K562 (cell line): ENCODE measurements at regions not wholly inside any gene's neighbourhood (a gene's known extent, or its start where the extent isn't known, plus 50 kb on each side); places are given as distances from the start of the nearest gene placed in this dataset.

Source experiments
- ATAC-seq: fragments of 200-7000 bp; cut with Tn5 transposase; 3 replicates; pipeline ENCODE4 v1.9.1; 2020; ENCODE audit warnings: moderate library complexity
- BruUV-seq: library from RNA; stranded (reverse); fragments of 400-500 nt; replicated peaks from 2 replicates; lab custom pipeline; 2021; lab: Mats Ljungman, UMichigan
- CTCF ChIA-PET: fragments of 300-600 bp; formaldehyde crosslinking; extraction: SDS; loops from one replicate; lab custom pipeline; 2021; ENCODE audit warnings: low intra/inter-chr PET ratio; lab: Yijun Ruan, JAX
- POLR2A ChIA-PET: fragments of 300-600, 350-650 bp; sonication (Branson Sonifier 250); formaldehyde crosslinking; extraction: SDS; loops from one replicate; lab custom pipeline; 2021; ENCODE audit warnings: antibody characterized with exemption, inconsistent platforms; lab: Yijun Ruan, JAX
- DNase-seq, 4 experiments: peaks; one replicate each; pipeline versions ENCODE4 v3.0.0 to v3.0.0-alpha.2; 2011 to 2018; ENCODE audit warnings: low spot score in 3 of 4, mixed read lengths in 3 of 4; ENCODE audit errors: extremely low read depth in 1 of 4
- FAIRE-seq: peaks from 2 replicates; lab custom pipeline; 2011; peaks lifted over from hg19 to GRCh38; lab: Jason Lieb, UNC
- H2AFZ ChIP-seq: 2 replicates; pipeline ENCODE4 v1.6.0; 2011; ENCODE audit warnings: low read depth, low read length, control low read depth, inconsistent platforms
- H3K27ac ChIP-seq: fragments of 200-600 bp; 3 replicates; pipeline ENCODE4 v1.8.0; 2011; ENCODE audit warnings: low read depth, mild to moderate bottlenecking, control low read depth, inconsistent platforms, low read length, moderate library complexity, mixed read lengths; ENCODE audit errors: extremely low read depth
- H3K27me3 ChIP-seq, 2 experiments: fragments of 300-600 bp in 1 of 2; 2 replicates in 1 of 2; 3 replicates in 1 of 2; pipeline versions ENCODE4 v1.6.0 to v1.8.0; 2011; ENCODE audit warnings: inconsistent platforms in 2 of 2, low read length in 2 of 2, mild to moderate bottlenecking in 1 of 2, mixed read lengths in 1 of 2, moderate library complexity in 1 of 2; ENCODE audit not compliant: control insufficient read depth in 2 of 2, insufficient read depth in 2 of 2
- H3K36me3 ChIP-seq: fragments of 300-600 bp; 3 replicates; pipeline ENCODE4 v1.8.0; 2011; ENCODE audit warnings: mild to moderate bottlenecking, low read length, inconsistent platforms; ENCODE audit not compliant: control insufficient read depth, insufficient read depth
- H3K4me1 ChIP-seq, 2 experiments: fragments of 200-600 bp in 1 of 2; replicated peaks in 1 of 2; 2 replicates in 1 of 2; 3 replicates in 1 of 2; pipeline versions ENCODE4 v1.5.1 to v1.8.0; 2011; ENCODE audit warnings: inconsistent platforms in 2 of 2, low read length in 2 of 2, mild to moderate bottlenecking in 1 of 2, mixed read lengths in 1 of 2, moderate library complexity in 1 of 2; ENCODE audit not compliant: control insufficient read depth in 2 of 2, insufficient read depth in 2 of 2
- H3K4me2 ChIP-seq: 2 replicates; pipeline ENCODE4 v1.6.1; 2011; ENCODE audit warnings: low read length, control low read depth, inconsistent platforms, mixed read lengths; ENCODE audit not compliant: insufficient read depth
- H3K4me3 ChIP-seq: fragments of 200-600 bp; sonication (generic), shearing (Covaris generic); 2 replicates; pipeline ENCODE4 v1.5.1; 2016; ENCODE audit warnings: control low read depth, inconsistent platforms
- H3K79me2 ChIP-seq: fragments of 200-600 bp; 3 replicates; pipeline ENCODE4 v1.8.0; 2011; ENCODE audit warnings: low read length, inconsistent platforms; ENCODE audit not compliant: control insufficient read depth, insufficient read depth
- H3K9ac ChIP-seq, 2 experiments: 2 replicates each; pipeline versions ENCODE4 v1.6.0 to v1.6.1; 2011; ENCODE audit warnings: low read depth in 2 of 2, low read length in 2 of 2, control low read depth in 1 of 2, inconsistent platforms in 1 of 2, mild to moderate bottlenecking in 1 of 2, mixed read lengths in 1 of 2; ENCODE audit not compliant: insufficient read depth in 1 of 2
- H3K9me1 ChIP-seq: one replicate; pipeline ENCODE4 v1.6.0; 2011; ENCODE audit warnings: inconsistent platforms, mild to moderate bottlenecking, low read length, moderate library complexity; ENCODE audit not compliant: control insufficient read depth, insufficient read depth
- H3K9me3 ChIP-seq: replicated peaks from 2 replicates; pipeline ENCODE4 v1.5.1; 2011; ENCODE audit warnings: low read depth, low read length, inconsistent platforms; ENCODE audit not compliant: control insufficient read depth, insufficient read depth
- H4K20me1 ChIP-seq: replicated peaks from 2 replicates; pipeline ENCODE4 v1.6.1; 2011; ENCODE audit warnings: low read length, inconsistent platforms, mixed read lengths; ENCODE audit not compliant: control insufficient read depth, insufficient read depth
- CC2D1A ChIP-seq: fragments of 450-650 bp; IDR thresholded peaks from 2 replicates; pipeline ENCODE4 v1.6.1; 2017; ENCODE audit warnings: mild to moderate bottlenecking
- FOS ChIP-seq: IDR thresholded peaks from 3 replicates; pipeline ENCODE4 v1.6.1; 2011; ENCODE audit not compliant: insufficient read length; ENCODE audit errors: extremely low read depth
- RNF2 ChIP-seq: sonication (generic); IDR thresholded peaks from 2 replicates; pipeline ENCODE4 v1.6.1; 2016
- SPI1 ChIP-seq: IDR thresholded peaks from 2 replicates; pipeline ENCODE4 v1.6.1; 2011; ENCODE audit warnings: low read depth, low read length, control low read depth, borderline replicate concordance
- TBP ChIP-seq: optimal IDR thresholded peaks from 2 replicates; pipeline ENCODE3; 2011; ENCODE audit warnings: low read depth, low read length, improper control_type of control experiment
- ZKSCAN1 ChIP-seq: fragments of 150-350 bp; IDR thresholded peaks from 2 replicates; pipeline ENCODE4 v1.6.1; 2016; ENCODE audit warnings: low read depth, low read length
- WGBS: fragments of 100-300 bp; shearing (Covaris generic); methylation state at CpG from one replicate; pipeline ENCODE4 v1.1.6; 2016; ENCODE audit warnings: low coverage, mixed read lengths; ENCODE audit not compliant: insufficient coverage; ENCODE audit errors: missing lambda C conversion rate; 5-methylcytosine and 5-hydroxymethylcytosine counted together
- in situ Hi-C: fragments of 300-500 bp; cut with MboI; formaldehyde crosslinking; loops from 4 replicates; pipeline ENCODE4 v1.15.0; 2018; ENCODE audit warnings: inconsistent platforms, mixed read lengths
- intact Hi-C: fragments of 100-400 bp; cut with micrococcal nuclease; formaldehyde crosslinking; loops from 2 replicates; pipeline ENCODE4 v1.14.2; 2022
- TF ChIP-seq, protein P1 (sequence below): sonication (generic); formaldehyde crosslinking; IDR thresholded peaks from 2 replicates; pipeline ENCODE4 v1.8.0; 2022; ENCODE audit warnings: mild to moderate bottlenecking, missing genetic modification reagents
- TF ChIP-seq, protein P2 (sequence below): fragments of 250-450 bp; sonication (Bioruptor Pico); IDR thresholded peaks from 2 replicates; pipeline ENCODE4 v1.4.0; 2020; ENCODE audit warnings: mild to moderate bottlenecking, moderate library complexity

DNA sequence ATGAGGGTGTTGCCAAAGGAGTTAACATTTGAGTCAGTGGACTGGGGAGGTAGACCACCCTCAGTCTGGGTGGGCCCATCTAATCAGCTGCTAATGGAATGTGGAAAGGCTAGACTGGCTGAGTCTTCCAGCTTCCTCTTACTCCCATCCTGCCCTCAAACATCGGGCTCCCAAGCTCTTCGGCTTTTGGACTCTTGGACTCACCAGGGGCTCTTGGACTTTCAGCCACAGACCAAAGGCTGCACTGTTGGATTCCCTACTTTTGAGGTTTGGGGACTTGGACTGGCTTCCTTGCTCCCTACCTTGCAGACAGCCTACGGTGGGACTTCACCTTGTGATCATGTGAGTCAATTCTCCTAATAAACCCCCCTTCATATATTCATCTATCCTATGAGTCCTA is 276.6 kb upstream of the DIO3 start:
- H2AFZ ChIP-seq: no peak overlapping the region
- H3K36me3 ChIP-seq: no peaks in the 10 kb centered on the region
- no peaks in the 10 kb centered on the region for H3K9me1 ChIP-seq
- no peak overlapping the region for H3K4me3 ChIP-seq
- DNase-seq (no peak), ATAC-seq (no peak), FAIRE-seq (no peak)
- in situ Hi-C loops (no loop called here), intact Hi-C loops (no loop called here)
- H3K4me2 ChIP-seq: no peak overlapping the region
- BruUV-seq: no TSS peak
- H3K27ac ChIP-seq: no peak overlapping the region
- H4K20me1 ChIP-seq: no peaks in the 10 kb centered on the region; the same call in 1 of the 2 replicates
- no peak overlapping the region for H3K9ac ChIP-seq
- H3K4me1 ChIP-seq: no peaks in the 10 kb centered on the region
- ChIA-PET CTCF (no interaction called here), POLR2A (no interaction called here)
- peaks cover 0 to 48% of the 10 kb centered on the region in 2 experiments; a peak in 2 of 5 replicates for H3K27me3 ChIP-seq
- H3K79me2 ChIP-seq: no peaks in the 10 kb centered on the region
- TF ChIP-seq FOS (no peak), RNF2 (no peak), SPI1 (no peak)
- WGBS: 0% methylated on average over 3 of the region's 3 CpGs
- no peaks in the 10 kb centered on the region for H3K9me3 ChIP-seq

DNA sequence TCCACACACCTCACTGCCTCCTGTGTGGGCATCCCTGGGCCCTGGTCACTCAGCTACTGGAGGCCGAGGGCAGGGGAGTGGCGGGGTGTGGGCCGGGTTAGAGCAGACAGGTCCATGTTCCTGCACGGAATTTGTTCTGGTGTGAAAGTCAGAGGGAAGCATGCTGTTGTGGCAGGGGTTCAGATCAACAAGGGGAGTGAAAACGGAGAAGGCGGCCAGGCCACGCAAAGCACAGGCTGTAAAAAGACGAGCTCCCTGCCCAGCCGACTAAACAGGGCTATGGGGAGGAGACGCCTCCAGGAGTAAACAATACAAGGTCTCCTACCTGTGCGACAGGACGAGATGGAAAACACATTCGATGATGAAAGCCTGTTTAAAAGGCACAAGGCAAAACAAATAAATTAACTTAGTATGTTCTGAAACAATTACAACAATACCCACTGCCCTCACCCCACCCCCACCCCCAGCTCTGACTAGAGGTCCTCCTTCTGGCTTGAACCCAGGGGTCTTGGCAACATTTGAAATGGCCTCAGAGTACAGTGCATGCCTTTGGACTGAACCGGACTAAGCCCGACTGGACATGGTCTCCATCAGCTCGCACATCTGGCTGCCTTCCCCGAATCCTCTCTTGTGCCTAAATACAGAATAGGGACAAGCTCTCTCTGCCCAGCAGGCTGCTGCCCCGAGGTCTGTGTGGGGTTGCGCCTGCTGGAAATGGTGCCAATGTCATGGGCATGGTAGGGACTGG is 274.9 kb upstream of the DIO3 start:
- H3K9me1 ChIP-seq: no peaks in the 10 kb centered on the region
- DNase-seq (no peak), FAIRE-seq (no peak), ATAC-seq (no peak)
- H4K20me1 ChIP-seq: no peaks in the 10 kb centered on the region; the same call in 1 of the 2 replicates
- CTCF ChIA-PET: no interaction called here
- no peaks in the 10 kb centered on the region for H3K4me1 ChIP-seq
- POLR2A ChIA-PET: interaction anchor here (1.1 kb wide), 1 partner anchor 15 kb away, joined by 3 read pairs; no protein-coding TSS in a partner anchor
- H3K9me3 ChIP-seq: no peaks in the 10 kb centered on the region
- intact Hi-C loops (no loop called here), in situ Hi-C loops (no loop called here)
- H3K27ac ChIP-seq: no peak overlapping the region
- H3K27me3 ChIP-seq: peaks cover 0 to 56% of the 10 kb centered on the region in 2 experiments; a peak in 2 of 5 replicates
- BruUV-seq: no TSS peak
- no peak overlapping the region for H2AFZ ChIP-seq
- H3K4me3 ChIP-seq: no peak overlapping the region
- no peaks in the 10 kb centered on the region for H3K79me2 ChIP-seq
- no peak overlapping the region for H3K9ac ChIP-seq
- WGBS: 2% methylated on average over 17 of the region's 19 CpGs
- H3K4me2 ChIP-seq: no peak overlapping the region
- no peaks in the 10 kb centered on the region for H3K36me3 ChIP-seq
- TF ChIP-seq, protein P1, sequence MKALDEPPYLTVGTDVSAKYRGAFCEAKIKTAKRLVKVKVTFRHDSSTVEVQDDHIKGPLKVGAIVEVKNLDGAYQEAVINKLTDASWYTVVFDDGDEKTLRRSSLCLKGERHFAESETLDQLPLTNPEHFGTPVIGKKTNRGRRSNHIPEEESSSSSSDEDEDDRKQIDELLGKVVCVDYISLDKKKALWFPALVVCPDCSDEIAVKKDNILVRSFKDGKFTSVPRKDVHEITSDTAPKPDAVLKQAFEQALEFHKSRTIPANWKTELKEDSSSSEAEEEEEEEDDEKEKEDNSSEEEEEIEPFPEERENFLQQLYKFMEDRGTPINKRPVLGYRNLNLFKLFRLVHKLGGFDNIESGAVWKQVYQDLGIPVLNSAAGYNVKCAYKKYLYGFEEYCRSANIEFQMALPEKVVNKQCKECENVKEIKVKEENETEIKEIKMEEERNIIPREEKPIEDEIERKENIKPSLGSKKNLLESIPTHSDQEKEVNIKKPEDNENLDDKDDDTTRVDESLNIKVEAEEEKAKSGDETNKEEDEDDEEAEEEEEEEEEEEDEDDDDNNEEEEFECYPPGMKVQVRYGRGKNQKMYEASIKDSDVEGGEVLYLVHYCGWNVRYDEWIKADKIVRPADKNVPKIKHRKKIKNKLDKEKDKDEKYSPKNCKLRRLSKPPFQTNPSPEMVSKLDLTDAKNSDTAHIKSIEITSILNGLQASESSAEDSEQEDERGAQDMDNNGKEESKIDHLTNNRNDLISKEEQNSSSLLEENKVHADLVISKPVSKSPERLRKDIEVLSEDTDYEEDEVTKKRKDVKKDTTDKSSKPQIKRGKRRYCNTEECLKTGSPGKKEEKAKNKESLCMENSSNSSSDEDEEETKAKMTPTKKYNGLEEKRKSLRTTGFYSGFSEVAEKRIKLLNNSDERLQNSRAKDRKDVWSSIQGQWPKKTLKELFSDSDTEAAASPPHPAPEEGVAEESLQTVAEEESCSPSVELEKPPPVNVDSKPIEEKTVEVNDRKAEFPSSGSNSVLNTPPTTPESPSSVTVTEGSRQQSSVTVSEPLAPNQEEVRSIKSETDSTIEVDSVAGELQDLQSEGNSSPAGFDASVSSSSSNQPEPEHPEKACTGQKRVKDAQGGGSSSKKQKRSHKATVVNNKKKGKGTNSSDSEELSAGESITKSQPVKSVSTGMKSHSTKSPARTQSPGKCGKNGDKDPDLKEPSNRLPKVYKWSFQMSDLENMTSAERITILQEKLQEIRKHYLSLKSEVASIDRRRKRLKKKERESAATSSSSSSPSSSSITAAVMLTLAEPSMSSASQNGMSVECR (CRISPR knock-in tag): no peak
- no peak for TF ChIP-seq CC2D1A
- TF ChIP-seq, protein P2, sequence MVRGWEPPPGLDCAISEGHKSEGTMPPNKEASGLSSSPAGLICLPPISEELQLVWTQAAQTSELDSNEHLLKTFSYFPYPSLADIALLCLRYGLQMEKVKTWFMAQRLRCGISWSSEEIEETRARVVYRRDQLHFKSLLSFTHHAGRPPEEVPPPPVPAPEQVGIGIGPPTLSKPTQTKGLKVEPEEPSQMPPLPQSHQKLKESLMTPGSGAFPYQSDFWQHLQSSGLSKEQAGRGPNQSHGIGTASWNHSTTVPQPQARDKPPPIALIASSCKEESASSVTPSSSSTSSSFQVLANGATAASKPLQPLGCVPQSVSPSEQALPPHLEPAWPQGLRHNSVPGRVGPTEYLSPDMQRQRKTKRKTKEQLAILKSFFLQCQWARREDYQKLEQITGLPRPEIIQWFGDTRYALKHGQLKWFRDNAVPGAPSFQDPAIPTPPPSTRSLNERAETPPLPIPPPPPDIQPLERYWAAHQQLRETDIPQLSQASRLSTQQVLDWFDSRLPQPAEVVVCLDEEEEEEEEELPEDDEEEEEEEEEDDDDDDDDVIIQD (CRISPR knock-in tag): no peak
- TF ChIP-seq ZKSCAN1: no peak
- TF ChIP-seq TBP: no peak
